ENCODE measurements at regions not wholly inside any gene's neighbourhood (a gene's known extent, or its start where the extent isn't known, plus 50 kb on each side); places are given as distances from the start of the nearest gene placed in this dataset.

DNA sequence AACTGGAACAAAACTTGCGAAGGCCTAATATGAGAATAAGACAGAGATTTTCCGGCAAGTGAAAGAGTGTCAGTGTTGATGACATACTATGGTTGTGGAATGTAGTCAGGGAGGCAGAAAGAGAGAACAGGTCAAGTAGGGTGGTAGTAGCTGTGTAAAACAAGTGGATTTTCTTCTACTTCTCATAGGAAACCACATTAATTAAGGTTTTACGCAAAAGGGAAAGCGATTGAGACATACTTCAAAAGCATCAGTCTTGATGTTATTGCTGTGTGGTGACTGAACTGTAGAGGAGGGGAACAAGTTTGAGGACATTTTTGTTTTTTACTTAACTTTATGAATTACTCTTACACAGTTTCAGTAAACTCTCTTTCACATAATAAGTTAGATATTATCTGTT is 186.0 kb upstream of the CNTN5 start:
- TF ChIP-seq CTCF (IDR thresholded peaks at IDR 0.05; ENCODE audit: low read depth, low read length, poor library complexity, severe bottlenecking): no peak
- TF ChIP-seq EZH2phosphoT487 (IDR thresholded peaks at IDR 0.05; ENCODE audit: borderline replicate concordance, low read length): no peak
